ENCODE measurements at regions not wholly inside any gene's neighbourhood (a gene's known extent, or its start where the extent isn't known, plus 50 kb on each side); places are given as distances from the start of the nearest gene placed in this dataset.

- Histone ChIP-seq H3K4me3 (ENCODE audit: low read depth, low read length) (no peak overlapping the region), H3K27ac (ENCODE audit: insufficient read depth, low read length, poor library complexity, severe bottlenecking) (no peak overlapping the region), H3K36me3 (ENCODE audit: control insufficient read depth, insufficient read depth, low read length) (no peaks in the 10 kb centered on the region), H3K9me3 (ENCODE audit: control insufficient read depth in 2 of 2, low read length in 2 of 2) (no peaks in the 10 kb centered on the region), H3K4me1 (ENCODE audit: control insufficient read depth, insufficient read depth, low read length, poor library complexity, severe bottlenecking) (peaks cover 10% of the 10 kb centered on the region), H3K27me3 (ENCODE audit: control insufficient read depth, insufficient read depth, low read length) (no peaks in the 10 kb centered on the region)
- ATAC-seq (ENCODE audit: low read depth in 2 of 2) (no peak), DNase-seq (peak in 1 of 3 donors; percentile 80)
- H3K4me3 Mint-ChIP-seq, result no peak overlapping the region
- H3K27me3 Mint-ChIP-seq, result no peaks in the 10 kb centered on the region
- peak overlapping the region in 1 of 3 donors; percentile 61 for H3K27ac Mint-ChIP-seq
- peaks cover 5 to 23% (median 17%) of the 10 kb centered on the region in 4 donors for H3K4me1 Mint-ChIP-seq
- peaks cover 0 to 2% (median 0%) of the 10 kb centered on the region in 7 donors for H3K9me3 Mint-ChIP-seq
- H3K36me3 Mint-ChIP-seq, result no peaks in the 10 kb centered on the region
These were observed 85.6 kb upstream of the EED start for GRCh38 chr11:86158704-86159580.

GRCh38 chr11:86157797-86158378 is 86.7 kb upstream of the EED start:
- peaks cover 0 to 2% (median 0%) of the 10 kb centered on the region in 7 donors for H3K9me3 Mint-ChIP-seq
- peaks cover 16 to 30% (median 22%) of the 10 kb centered on the region in 4 donors for H3K4me1 Mint-ChIP-seq
- DNase-seq (peak in 1 of 3 donors; percentile 51), ATAC-seq (ENCODE audit: low read depth in 2 of 2) (no peak)
- Histone ChIP-seq H3K27ac (ENCODE audit: insufficient read depth, low read length, poor library complexity, severe bottlenecking) (no peak overlapping the region), H3K4me1 (ENCODE audit: control insufficient read depth, insufficient read depth, low read length, poor library complexity, severe bottlenecking) (peaks cover 10% of the 10 kb centered on the region), H3K4me3 (ENCODE audit: low read depth, low read length) (no peak overlapping the region), H3K9me3 (ENCODE audit: control insufficient read depth in 2 of 2, low read length in 2 of 2) (no peaks in the 10 kb centered on the region), H3K36me3 (ENCODE audit: control insufficient read depth, insufficient read depth, low read length) (no peaks in the 10 kb centered on the region), H3K27me3 (ENCODE audit: control insufficient read depth, insufficient read depth, low read length) (no peaks in the 10 kb centered on the region)
- no peaks in the 10 kb centered on the region for H3K27me3 Mint-ChIP-seq
- H3K4me3 Mint-ChIP-seq, result no peak overlapping the region
- H3K27ac Mint-ChIP-seq, result peak overlapping the region in 2 of 3 donors; percentile 8 to 60
- no peaks in the 10 kb centered on the region for H3K36me3 Mint-ChIP-seq

- Histone ChIP-seq H3K4me3 (ENCODE audit: low read depth, low read length) (no peak overlapping the region), H3K27me3 (ENCODE audit: control insufficient read depth, insufficient read depth, low read length) (no peaks in the 10 kb centered on the region), H3K36me3 (ENCODE audit: control insufficient read depth, insufficient read depth, low read length) (no peaks in the 10 kb centered on the region), H3K27ac (ENCODE audit: insufficient read depth, low read length, poor library complexity, severe bottlenecking) (no peak overlapping the region), H3K4me1 (ENCODE audit: control insufficient read depth, insufficient read depth, low read length, poor library complexity, severe bottlenecking) (peaks cover 21% of the 10 kb centered on the region), H3K9me3 (ENCODE audit: control insufficient read depth in 2 of 2, low read length in 2 of 2) (no peaks in the 10 kb centered on the region)
- H3K4me1 Mint-ChIP-seq, result peaks cover 27 to 43% (median 32%) of the 10 kb centered on the region in 4 donors
- peak overlapping the region in 1 of 4 donors; percentile 7 for H3K4me3 Mint-ChIP-seq
- DNase-seq (no peak), ATAC-seq (ENCODE audit: low read depth in 2 of 2) (no peak)
- H3K9me3 Mint-ChIP-seq, result peaks cover 0 to 2% (median 0%) of the 10 kb centered on the region in 7 donors
- peak overlapping the region in 1 of 3 donors; percentile 52 for H3K27ac Mint-ChIP-seq
- no peaks in the 10 kb centered on the region for H3K36me3 Mint-ChIP-seq
- no peaks in the 10 kb centered on the region for H3K27me3 Mint-ChIP-seq
These were observed 87.6 kb upstream of the PICALM start for GRCh38 chr11:86156397-86156955.

GRCh38 chr11:86155200-86155844 is 86.4 kb upstream of the PICALM start:
- no peak overlapping the region for H3K27ac ChIP-seq (ENCODE audit: insufficient read depth, low read length, poor library complexity, severe bottlenecking)
- DNase-seq (no peak), ATAC-seq (ENCODE audit: low read depth in 2 of 2) (no peak)
- H3K4me3 Mint-ChIP-seq, result no peak overlapping the region
- no peaks in the 10 kb centered on the region for H3K27me3 Mint-ChIP-seq
- no peaks in the 10 kb centered on the region for H3K27me3 ChIP-seq (ENCODE audit: control insufficient read depth, insufficient read depth, low read length)
- H3K27ac Mint-ChIP-seq, result no peak overlapping the region
- no peaks in the 10 kb centered on the region for H3K9me3 ChIP-seq (ENCODE audit: control insufficient read depth in 2 of 2, low read length in 2 of 2)
- H3K4me3 ChIP-seq (ENCODE audit: low read depth, low read length), result no peak overlapping the region
- H3K36me3 Mint-ChIP-seq, result no peaks in the 10 kb centered on the region
- peaks cover 27 to 45% (median 33%) of the 10 kb centered on the region in 4 donors for H3K4me1 Mint-ChIP-seq
- peaks cover 0 to 2% (median 0%) of the 10 kb centered on the region in 7 donors for H3K9me3 Mint-ChIP-seq
- peaks cover 25% of the 10 kb centered on the region for H3K4me1 ChIP-seq (ENCODE audit: control insufficient read depth, insufficient read depth, low read length, poor library complexity, severe bottlenecking)
- no peaks in the 10 kb centered on the region for H3K36me3 ChIP-seq (ENCODE audit: control insufficient read depth, insufficient read depth, low read length)

- Mint-ChIP-seq H3K27ac (peak overlapping the region in 2 of 3 donors; percentile 18 to 56), H3K4me1 (peaks cover 26 to 39% (median 28%) of the 10 kb centered on the region in 4 donors), H3K27me3 (no peaks in the 10 kb centered on the region), H3K36me3 (no peaks in the 10 kb centered on the region), H3K9me3 (no peaks in the 10 kb centered on the region), H3K4me3 (peak overlapping the region in 1 of 4 donors; percentile 16)
- ATAC-seq (ENCODE audit: low read depth in 2 of 2) (peak in 1 of 2 donors; percentile 42), DNase-seq (peak in 1 of 3 donors; percentile 42)
- no peaks in the 10 kb centered on the region for H3K9me3 ChIP-seq (ENCODE audit: control insufficient read depth in 2 of 2, low read length in 2 of 2)
- H3K27me3 ChIP-seq (ENCODE audit: control insufficient read depth, insufficient read depth, low read length), result no peaks in the 10 kb centered on the region
- H3K36me3 ChIP-seq (ENCODE audit: control insufficient read depth, insufficient read depth, low read length), result no peaks in the 10 kb centered on the region
- peaks cover 19% of the 10 kb centered on the region for H3K4me1 ChIP-seq (ENCODE audit: control insufficient read depth, insufficient read depth, low read length, poor library complexity, severe bottlenecking)
- H3K27ac ChIP-seq (ENCODE audit: insufficient read depth, low read length, poor library complexity, severe bottlenecking), result no peak overlapping the region
- peak overlapping the region; percentile 28 for H3K4me3 ChIP-seq (ENCODE audit: low read depth, low read length)
These were observed 84.6 kb upstream of the PICALM start for GRCh38 chr11:86153439-86153838.

- H3K36me3 ChIP-seq (ENCODE audit: control insufficient read depth, insufficient read depth, low read length), result no peaks in the 10 kb centered on the region
- Mint-ChIP-seq H3K4me1 (peaks cover 21 to 35% (median 30%) of the 10 kb centered on the region in 4 donors), H3K4me3 (peak overlapping the region in 1 of 4 donors; percentile 16), H3K36me3 (no peaks in the 10 kb centered on the region), H3K27me3 (no peaks in the 10 kb centered on the region), H3K27ac (peak overlapping the region in 1 of 3 donors; percentile 27), H3K9me3 (no peaks in the 10 kb centered on the region)
- H3K9me3 ChIP-seq (ENCODE audit: control insufficient read depth in 2 of 2, low read length in 2 of 2), result no peaks in the 10 kb centered on the region
- no peak for DNase-seq
- peaks cover 19% of the 10 kb centered on the region for H3K4me1 ChIP-seq (ENCODE audit: control insufficient read depth, insufficient read depth, low read length, poor library complexity, severe bottlenecking)
- no peak overlapping the region for H3K4me3 ChIP-seq (ENCODE audit: low read depth, low read length)
- H3K27me3 ChIP-seq (ENCODE audit: control insufficient read depth, insufficient read depth, low read length), result no peaks in the 10 kb centered on the region
- no peak for ATAC-seq (ENCODE audit: low read depth in 2 of 2)
- no peak overlapping the region for H3K27ac ChIP-seq (ENCODE audit: insufficient read depth, low read length, poor library complexity, severe bottlenecking)
These were observed 84.0 kb upstream of the PICALM start for GRCh38 chr11:86152901-86153300.

- Histone ChIP-seq H3K36me3 (ENCODE audit: control insufficient read depth, insufficient read depth, low read length) (no peaks in the 10 kb centered on the region), H3K27me3 (ENCODE audit: control insufficient read depth, insufficient read depth, low read length) (no peaks in the 10 kb centered on the region), H3K4me1 (ENCODE audit: control insufficient read depth, insufficient read depth, low read length, poor library complexity, severe bottlenecking) (peaks cover 19% of the 10 kb centered on the region), H3K27ac (ENCODE audit: insufficient read depth, low read length, poor library complexity, severe bottlenecking) (no peak overlapping the region), H3K4me3 (ENCODE audit: low read depth, low read length) (no peak overlapping the region), H3K9me3 (ENCODE audit: control insufficient read depth in 2 of 2, low read length in 2 of 2) (no peaks in the 10 kb centered on the region)
- Mint-ChIP-seq H3K27ac (peak overlapping the region; percentile 63 to 69 (median 66)), H3K27me3 (no peaks in the 10 kb centered on the region), H3K36me3 (no peaks in the 10 kb centered on the region), H3K4me3 (peak overlapping the region in 3 of 4 donors; percentile 9 to 52 (median 30)), H3K4me1 (peaks cover 20 to 34% (median 29%) of the 10 kb centered on the region in 4 donors), H3K9me3 (no peaks in the 10 kb centered on the region)
- ATAC-seq (ENCODE audit: low read depth in 2 of 2) (no peak), DNase-seq (no peak)
These were observed 83.3 kb upstream of the PICALM start for GRCh38 chr11:86152006-86152862.

All from CD4-positive, CD25-positive, alpha-beta regulatory T cell (primary cell).